ENCODE measurements at regions not wholly inside any gene's neighbourhood (a gene's known extent, or its start where the extent isn't known, plus 50 kb on each side); places are given as distances from the start of the nearest gene placed in this dataset.
"Not testable (repeated sequence)": the region's sequence is repeated elsewhere in the genome, so short reads cannot be mapped to it uniquely, and the experiment has no call there.

- no peak for DNase-seq
Observed at GRCh38 chr3:73120710-73121109, 59.3 kb downstream of the EBLN2 start.

- DNase-seq, result no peak
Observed at GRCh38 chr3:73121669-73122331, 60.3 kb downstream of the EBLN2 start.

GRCh38 chr3:73134034-73134433 lies 72.6 kb downstream of the EBLN2 start:
- no peak for DNase-seq

- DNase-seq, result no peak
Observed at GRCh38 chr3:73136941-73137340, 75.5 kb downstream of the EBLN2 start.

GRCh38 chr3:73137736-73138403 lies 76.4 kb downstream of the EBLN2 start:
- no peak for DNase-seq

DNA sequence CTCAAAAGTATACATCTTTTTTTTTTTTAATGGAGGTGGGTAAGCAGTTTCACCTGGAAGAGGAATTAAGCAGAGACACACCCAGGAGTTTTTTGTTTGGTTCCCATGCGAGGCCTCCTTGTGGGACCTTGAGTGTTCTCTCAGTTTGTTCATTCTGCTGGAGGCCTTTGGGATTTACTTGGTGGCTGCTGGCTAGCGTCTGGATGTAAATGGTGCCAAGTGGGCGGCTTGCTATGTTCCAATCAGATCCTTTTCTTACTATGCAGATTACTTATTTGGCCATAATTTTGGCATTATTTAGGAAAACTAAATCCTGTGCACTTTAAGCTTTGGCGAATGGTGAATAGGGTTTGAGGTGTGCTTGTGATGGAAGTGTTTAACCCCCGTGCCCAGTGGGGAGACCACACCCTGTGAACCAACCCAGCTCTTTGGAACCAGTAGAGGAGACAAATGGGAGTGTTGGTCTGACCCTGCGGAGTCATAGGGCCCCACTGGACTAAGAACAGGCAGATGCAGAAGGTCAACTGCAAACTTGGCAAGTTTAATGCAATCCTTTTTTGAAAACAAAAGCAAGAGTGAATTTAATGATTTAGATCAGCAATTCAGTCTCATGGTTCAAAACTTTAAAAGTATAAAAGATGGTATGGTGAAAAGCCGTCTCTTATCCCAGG lies 79.4 kb downstream of the EBLN2 start:
- no peak for DNase-seq

DNA sequence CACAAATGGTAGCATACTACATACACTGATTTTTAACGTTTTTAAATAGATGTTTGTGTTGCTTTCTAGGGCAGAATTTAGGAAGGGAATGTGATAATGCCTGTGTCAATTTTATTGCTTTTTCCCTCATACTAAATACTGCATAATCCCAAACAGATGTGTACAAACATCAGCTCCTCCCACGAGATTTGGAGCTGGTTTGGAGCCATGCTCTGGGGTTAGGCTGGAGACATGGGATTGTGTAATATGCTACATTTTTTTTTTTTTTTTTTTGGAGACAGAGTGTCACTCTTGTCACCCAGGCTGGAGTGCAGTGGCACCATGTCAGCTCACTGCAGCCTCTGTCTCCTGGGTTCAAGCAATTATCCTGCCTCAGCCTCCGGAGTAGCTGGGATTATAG lies 80.1 kb downstream of the EBLN2 start:
- DNase-seq, result no peak

GRCh38 chr3:73143401-73143800 lies 81.9 kb downstream of the EBLN2 start:
- DNase-seq, result no peak

- no peak for DNase-seq
Observed at GRCh38 chr3:73143821-73144237, 82.4 kb downstream of the EBLN2 start.

DNA sequence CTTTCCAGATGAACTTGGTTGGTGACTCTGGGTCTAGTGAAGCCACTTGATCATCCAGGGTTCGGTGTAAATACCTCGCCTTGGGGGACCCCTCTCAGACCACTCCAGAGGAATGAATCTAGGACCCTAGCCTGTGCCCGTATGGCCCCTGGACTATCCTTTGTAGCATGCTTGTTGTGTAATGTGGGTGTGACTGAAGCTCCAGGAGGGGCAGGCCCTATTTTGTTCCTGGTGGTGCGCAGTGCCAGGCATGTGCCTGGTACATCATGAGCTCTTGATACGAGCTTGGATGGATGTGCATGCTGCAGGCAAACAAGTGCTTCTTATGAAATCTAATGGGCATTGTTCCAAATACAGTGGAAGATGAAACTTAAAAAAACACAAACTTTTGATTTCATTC lies 82.8 kb downstream of the EBLN2 start:
- DNase-seq, result no peak

GRCh38 chr3:73144828-73145227 lies 83.4 kb downstream of the EBLN2 start:
- no peak for DNase-seq

- not testable (repeated sequence) for DNase-seq
Observed at GRCh38 chr3:73147479-73147878, 86.0 kb downstream of the EBLN2 start.

- DNase-seq, result no peak
Observed at GRCh38 chr3:73148206-73148605, 86.7 kb downstream of the EBLN2 start.

DNA sequence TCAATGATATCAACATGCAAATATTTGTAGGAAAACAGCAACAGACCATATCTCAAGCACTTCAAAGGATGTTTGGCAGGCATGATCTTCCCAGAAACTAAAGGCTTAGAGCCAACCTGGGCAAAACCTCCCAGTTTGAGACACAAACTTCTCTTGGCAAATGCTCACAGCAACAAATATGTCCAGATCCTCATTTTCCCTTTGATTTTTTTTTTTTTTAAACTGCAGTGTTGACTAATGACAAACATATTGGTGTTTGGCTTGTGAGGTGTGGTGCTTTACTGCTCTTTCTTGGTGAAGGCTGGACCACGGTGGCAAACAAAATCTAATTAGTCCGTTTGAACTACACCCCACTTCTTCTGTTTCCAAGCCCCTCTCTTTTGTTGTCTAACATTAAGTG lies 87.2 kb downstream of the EBLN2 start:
- no peak for DNase-seq

GRCh38 chr3:73150369-73151130 lies 89.1 kb downstream of the EBLN2 start:
- DNase-seq, result no peak

DNA sequence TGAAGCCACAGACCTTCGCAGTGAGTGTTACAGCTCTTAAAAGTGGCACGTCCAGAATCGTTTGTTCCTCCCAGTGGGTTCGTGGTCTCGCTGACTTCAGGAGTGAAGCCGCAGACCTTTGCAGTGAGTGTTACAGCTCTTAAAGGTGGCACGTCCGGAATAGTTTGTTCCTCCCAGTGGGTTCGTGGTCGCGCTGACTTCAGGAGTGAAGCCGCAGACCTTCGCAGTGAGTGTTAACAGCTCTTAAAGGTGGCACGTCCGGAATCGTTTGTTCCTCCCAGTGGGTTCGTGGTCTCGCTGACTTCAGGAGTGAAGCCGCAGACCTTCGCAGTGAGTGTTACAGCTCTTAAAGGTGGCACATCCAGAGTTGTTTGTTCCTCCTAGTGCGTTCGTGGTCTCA lies 91.1 kb downstream of the EBLN2 start:
- not testable (repeated sequence) for DNase-seq

DNA sequence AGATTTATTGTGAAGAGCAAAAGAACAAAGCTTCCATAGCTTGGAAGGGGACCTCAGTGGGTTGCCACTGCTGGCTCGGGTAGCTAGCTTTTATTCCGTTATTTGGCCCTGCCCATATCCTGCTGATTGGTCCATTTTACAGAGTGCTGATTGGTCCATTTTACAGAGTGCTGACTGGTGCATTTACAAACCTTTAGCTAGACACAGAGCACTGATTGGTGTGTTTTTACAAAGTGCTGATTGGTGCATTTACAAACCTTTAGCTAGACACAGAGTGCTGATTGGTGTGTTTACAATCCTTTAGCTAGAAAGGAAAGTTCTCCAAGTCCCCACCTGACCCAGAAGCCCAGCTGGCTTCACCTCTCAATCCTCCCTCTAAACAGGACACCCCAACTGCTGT lies 91.6 kb downstream of the EBLN2 start:
- not testable (repeated sequence) for DNase-seq

GRCh38 chr3:73154261-73154660 lies 92.8 kb downstream of the EBLN2 start:
- not testable (repeated sequence) for DNase-seq

- not testable (repeated sequence) for DNase-seq
Observed at GRCh38 chr3:73155441-73155840, 94.0 kb downstream of the EBLN2 start.

GRCh38 chr3:73164622-73165021 lies 103.2 kb downstream of the EBLN2 start:
- no peak for DNase-seq

GRCh38 chr3:73175698-73176097 lies 114.2 kb downstream of the EBLN2 start:
- DNase-seq, result no peak

- no peak for DNase-seq
Observed at GRCh38 chr3:73176941-73177340, 115.5 kb downstream of the EBLN2 start.

GRCh38 chr3:73177827-73178226 lies 116.4 kb downstream of the EBLN2 start:
- DNase-seq, result no peak
